HPDE6-E6E7 (cell line): ENCODE measurements at regions not wholly inside any gene's neighbourhood (a gene's known extent, or its start where the extent isn't known, plus 50 kb on each side); places are given as distances from the start of the nearest gene placed in this dataset.

Source experiments
- DNase-seq: peaks from one replicate; pipeline ENCODE4 v3.0.0; 2011; ENCODE audit warnings: missing footprints; ENCODE audit errors: extremely low spot score

DNA sequence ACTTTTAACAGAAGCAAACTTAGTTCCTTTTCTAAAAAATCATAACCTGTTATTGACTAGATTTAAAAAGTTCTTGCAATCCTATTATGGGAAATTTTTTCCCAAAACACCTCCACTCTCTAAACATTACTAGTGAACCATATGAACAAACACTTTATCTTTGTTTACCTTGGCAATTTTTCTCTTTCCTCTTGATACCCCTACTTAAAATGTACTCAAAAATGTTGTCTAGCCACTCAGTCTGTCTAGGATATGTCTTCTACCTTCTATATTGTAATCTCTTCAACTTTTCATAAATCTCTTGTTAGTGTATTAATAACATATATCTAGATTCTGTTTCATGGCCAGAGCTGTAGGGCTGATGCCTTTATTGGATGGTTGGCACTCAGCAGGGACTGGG lies 630.0 kb upstream of the GRM3 start:
- DNase-seq, result no peak

DNA sequence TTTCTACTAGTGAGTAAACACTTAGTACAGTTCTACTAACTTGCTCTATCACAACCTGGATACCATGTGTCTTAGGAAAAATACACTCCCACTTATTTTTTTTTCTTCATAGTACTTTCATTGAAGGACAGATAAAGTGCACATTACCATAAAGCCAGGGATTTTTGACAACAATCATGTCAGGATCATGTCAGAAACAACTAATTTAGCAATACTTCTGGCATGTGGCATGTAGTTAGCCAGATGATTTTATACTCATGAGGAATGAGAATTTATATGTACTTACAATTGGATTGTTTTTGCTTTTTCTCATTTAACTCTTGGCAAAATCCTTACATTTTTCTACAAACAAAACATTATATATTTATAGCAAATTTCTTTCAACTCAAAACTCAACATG lies 630.7 kb upstream of the GRM3 start:
- DNase-seq, result no peak

DNA sequence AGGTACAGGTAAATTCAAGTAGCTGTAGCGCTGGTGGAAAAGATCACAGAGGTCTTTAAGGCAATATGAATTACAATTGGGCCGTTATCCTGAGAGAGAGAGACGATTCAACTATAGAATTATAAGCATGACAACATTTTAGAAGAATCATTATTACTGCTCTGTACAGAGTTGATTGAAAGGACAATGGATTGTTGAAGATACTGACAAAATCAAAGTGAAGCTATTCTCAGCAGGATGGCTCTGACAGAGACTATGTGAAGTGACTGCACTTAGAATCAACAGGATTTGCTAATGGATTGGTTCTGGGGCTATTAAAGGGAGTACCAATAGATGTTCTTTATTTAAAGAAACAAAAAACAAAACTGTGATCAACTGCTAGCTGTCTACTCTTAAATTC lies 634.8 kb upstream of the GRM3 start:
- DNase-seq, result no peak

DNA sequence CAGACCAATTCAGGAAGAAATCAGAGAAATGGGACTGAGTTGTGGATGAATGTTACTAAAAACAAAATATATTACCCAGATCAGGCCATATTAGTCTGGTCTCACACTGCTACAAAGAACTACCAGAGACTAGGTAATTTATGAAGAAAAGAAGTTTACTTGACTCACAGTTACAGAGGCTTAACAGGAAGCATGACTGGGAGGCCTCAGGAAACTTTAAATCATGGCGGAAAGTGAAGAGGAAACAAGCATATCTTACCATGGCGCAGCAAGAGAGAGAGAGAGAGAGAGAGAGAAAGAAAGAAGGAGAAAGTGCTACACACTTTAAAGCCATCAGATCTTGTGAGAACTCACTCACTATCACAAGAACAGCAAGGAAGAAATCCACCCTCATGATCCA lies 636.8 kb upstream of the GRM3 start:
- no peak for DNase-seq

DNA sequence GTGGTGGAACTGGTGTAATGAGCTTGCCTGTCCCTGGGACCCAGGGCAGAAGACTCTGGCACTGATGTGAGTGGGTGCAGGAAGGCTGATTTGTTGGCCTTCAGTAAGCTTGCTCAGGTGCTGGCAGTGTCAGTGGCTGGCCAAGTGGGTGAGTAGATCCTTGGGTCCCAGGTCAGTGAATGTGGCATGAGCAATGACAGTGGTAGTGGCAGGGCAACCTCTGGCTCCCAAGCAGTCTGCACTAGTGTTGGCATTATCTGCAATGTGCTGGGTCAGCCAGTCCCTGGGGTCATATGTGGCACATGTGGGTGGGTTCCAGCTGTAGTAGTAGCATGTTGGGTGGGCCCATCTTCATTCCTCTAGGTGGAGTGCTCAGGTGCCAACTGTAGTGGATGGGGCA lies 640.9 kb upstream of the GRM3 start:
- no peak for DNase-seq

DNA sequence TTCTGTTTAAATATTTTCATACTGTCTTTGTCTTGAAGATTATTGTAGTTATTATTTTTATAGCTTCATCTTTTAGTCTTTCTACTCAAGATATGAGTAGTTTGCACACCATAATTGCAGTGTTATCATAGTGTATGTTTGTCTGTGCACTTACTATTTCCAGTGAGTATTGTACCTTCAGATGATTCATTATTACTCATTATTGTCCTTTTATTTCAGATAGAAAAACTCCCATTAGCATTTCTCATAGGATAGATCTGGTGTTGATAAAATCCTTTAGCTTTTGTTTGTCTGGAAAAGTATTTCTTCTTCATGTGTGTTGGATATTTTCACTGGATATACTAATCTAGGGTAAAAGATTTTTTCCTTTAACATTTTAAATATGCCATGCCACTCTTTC lies 646.2 kb upstream of the GRM3 start:
- DNase-seq, result no peak

DNA sequence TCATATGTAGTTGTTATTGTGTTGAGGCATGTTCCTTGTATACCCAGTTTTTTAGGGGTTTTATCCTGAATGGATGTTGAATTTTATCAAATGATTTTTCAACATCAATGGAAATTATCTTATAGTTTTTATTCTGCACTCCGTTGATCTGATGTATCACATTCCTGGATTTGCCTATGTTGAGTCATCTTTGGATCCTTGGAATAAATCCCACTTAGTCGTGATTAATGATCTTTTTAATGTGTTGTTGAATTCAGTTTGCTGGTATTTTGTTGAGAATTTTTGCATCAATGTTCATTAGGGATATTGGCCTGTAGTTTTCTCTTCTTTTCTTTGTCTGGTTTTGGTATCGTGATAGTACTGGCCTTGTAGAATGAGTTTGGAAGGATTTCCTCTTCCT lies 648.6 kb upstream of the GRM3 start:
- DNase-seq, result no peak

DNA sequence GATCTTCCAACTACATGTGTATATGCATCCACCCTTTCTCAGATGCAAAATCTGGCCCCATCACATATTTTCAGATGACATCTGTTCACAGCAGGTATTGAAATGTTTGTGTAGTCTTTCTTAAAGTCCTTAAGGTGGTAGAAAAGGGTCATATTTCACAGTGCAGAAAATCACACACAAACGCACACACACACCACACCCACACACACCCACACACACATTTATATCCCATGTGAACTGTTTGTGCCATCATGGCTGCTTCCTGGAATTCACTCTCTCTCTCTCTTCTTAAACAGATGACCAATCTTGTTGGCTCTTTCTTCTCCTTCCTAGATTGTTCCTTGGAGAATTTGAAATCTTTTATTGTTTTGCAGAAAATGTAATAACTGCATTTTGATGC lies 663.0 kb upstream of the GRM3 start:
- no peak for DNase-seq

DNA sequence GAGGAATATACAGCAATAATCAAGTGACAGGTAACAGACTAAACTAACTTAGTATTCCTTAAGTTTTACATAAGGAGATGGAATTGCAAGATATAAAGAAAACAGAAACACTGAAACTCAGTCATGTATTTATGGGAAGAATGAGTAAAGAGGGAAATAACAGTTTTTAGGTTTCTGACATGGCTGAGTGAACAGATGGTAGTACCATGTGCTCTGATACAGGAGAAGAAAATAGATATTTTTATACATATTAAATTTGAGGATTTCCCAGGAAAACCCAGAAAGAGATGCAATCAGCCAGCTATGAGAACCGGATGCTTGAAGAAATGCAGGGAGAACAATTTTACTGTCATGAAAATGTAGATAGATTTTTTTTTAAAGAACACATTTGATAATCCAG lies 669.5 kb upstream of the GRM3 start:
- no peak for DNase-seq

DNA sequence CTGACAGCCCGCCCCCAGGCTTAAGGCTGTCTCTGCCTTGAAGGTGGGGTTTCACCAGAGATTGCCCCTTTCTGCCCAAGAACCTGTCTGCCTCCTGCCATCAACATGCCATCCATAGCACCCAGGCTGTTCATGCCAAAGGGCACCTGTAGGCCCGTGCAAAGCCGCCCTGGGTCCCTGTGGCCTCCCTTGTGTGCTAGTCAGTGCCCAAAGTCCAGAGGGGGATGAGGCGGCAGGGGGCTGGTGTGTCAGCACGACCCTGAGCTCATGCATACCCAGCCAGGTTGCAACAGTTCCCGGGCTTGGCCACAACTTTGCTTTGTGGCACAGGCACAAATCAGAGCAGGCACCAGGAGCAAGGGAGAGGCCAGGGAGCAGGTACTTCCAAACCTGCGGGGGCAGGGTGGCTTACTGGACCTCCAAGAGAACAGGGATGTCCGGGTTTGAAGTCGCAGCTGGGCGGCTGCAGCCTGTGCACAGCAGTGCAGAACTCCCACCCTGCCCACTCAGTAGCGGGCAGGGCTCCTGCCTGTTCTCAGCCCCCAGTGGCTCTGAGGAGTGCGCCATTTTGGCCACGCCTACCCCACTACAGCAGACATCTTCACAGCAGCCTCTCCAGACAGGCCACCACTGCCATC lies 671.1 kb upstream of the GRM3 start:
- DNase-seq, result no peak

DNA sequence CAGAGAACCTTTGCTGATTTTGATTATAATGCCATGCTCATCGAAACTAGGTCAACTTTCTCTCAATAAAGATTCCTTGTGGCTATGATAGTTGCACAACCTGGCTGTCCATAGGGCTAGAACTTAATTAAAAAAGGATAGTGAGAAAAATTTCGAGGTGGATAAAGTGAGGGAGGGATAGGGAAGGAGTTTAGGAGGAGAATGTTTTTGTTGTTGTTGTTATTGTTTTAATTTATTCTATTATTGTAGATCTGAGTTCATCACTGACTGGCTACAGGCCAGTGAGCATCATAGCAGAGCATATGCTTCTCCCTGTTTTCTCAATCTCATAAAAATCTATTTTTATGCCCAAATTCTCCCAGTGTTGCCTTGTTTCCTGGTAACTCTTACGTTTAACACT lies 688.7 kb upstream of the GRM3 start:
- DNase-seq, result no peak

DNA sequence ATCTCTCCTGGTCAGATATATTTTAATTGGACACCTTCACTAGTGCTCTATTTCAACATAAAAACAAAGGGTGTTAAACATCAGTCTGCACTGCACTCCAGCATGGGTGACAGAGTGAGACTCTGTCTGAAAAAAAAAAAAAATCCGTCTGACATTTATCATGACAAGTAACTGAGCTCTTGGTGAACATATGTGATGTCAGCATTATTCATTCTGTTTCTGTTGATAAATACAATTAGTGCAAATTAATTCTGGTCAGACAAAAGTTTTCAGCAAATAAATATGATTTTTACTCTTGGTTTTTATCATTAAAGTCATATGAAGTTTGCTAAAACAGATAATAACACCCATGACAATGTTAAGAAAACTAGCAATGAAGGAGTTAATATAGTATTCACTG lies 692.8 kb upstream of the GRM3 start:
- DNase-seq, result no peak

DNA sequence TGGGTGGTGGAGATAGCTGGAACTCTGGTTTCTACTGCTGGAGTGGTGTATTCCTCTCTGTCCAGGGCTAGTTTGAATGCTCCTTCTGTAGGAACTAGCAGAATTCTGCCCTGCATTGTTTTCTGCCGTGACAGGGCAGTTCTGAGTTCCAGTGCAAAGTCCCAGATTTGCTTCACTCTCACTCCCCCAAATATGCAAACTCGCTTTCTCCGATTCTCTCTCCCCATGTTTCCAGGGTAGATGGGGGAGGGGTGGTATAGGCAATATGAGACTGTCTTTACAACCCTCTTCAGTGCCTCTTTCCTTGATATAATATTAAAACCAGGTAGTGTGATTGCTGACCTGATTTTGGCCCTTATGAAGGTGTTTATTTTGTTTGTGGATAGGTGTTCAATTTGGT lies 693.3 kb upstream of the GRM3 start:
- no peak for DNase-seq

DNA sequence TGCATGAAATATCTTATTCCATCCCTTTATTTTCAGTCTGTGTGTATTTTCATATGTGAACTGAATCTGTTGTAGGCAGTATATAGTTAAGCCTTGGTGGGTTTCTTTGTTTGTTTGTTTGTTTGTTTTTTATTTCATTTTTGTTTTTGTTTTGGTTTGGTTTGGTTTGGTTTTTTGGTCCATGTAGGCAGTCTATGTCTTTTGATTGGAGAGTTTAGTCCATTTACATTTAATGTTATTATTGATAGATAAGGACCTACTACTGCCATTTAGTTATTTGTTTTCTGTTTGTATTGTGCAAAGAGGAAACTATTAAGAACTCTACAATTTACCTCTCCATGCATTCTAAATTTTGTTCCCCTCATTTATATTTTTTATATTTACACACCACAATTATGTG lies 695.9 kb upstream of the GRM3 start:
- no peak for DNase-seq

DNA sequence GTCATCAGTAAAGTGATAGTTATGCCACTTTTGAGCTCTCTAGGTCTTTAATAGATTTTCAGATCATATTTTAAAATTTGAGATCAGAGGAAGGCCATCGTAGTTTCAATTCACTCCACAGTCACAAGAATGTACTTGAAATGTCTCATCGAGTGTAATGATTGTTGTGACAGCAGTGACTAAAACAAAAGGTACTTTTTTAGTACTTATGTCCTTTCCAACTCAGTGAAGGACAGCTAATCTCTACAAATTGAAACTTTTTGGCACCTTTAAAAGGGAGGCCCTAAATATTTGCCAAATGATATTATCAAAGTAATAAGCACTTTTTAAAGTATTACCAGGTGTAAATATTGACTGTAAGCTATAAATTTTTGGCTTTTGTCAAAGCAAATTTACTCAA lies 702.9 kb upstream of the GRM3 start:
- DNase-seq, result no peak

DNA sequence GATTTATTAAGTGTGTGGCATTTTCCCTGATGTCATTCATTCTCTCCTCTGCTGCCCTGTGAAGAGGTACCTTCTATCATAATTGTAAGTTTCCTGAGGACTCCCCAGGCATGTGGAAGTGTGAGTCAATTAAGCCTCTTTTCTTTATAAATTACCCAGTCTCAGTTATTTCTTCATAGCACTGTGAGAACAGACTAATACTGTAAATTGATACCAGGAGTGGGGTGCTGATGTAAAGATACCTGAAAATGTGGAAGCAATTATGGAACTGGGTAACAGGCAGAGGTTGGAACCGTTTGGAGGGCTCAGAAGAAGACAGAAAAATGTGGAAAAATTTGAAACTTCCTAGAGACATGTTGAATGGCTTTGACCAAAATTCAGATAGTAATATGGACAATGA lies 711.8 kb upstream of the GRM3 start:
- no peak for DNase-seq

DNA sequence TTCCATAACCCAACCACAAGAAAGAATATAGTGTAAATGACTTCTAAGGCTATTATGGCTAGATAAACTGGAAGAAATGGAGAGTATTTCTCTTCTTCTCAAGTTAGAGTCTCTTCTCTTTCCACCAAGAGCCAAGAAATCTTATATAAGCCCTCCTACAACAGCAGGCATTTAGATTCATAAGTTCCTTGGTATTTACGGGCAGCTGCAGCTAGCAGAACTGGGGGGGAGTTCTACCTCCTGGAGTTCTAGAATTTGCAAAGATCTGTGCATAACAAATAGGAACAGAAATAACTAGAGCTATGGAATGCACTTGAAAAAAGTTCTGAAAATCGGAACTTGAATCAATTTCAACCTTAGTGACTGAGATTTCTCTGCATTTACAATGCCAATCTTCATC lies 715.2 kb upstream of the GRM3 start:
- no peak for DNase-seq

DNA sequence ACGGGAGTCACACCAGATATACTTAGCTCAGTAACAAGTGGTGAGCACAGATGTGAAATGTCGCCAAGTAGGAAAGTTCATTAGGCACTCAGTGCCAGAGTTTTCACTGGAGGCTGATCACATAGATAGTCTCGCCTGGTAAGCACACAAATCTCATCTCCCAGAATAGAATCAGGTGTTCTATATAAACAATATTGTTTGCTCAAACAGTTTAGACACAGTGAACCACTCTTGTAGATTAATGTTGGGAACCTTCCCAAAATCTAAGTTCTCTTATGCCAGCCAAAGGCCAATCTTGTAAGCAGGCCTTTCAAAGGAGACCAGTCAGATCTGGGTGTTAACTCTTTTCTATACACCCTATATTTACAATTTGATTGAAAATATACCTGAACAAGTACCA lies 716.5 kb upstream of the GRM3 start:
- no peak for DNase-seq

DNA sequence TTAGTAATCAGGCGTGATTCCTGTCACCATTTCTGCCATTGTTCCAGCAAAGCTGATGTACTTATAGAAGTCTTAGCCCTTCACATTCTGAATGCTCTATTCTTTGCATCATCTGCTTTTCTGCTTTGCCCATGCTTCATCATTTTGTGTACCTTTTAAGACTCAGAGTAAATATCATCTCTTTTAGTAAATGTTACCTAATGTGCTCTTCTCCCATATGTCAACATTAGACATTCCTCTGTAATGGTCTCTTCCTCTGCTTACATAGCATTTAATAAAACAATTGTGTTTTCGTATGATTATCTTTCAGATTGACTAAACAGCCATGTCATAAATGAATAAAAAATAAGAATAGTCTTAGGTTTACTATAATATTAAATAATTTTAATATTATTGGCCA lies 719.6 kb upstream of the GRM3 start:
- DNase-seq, result no peak

DNA sequence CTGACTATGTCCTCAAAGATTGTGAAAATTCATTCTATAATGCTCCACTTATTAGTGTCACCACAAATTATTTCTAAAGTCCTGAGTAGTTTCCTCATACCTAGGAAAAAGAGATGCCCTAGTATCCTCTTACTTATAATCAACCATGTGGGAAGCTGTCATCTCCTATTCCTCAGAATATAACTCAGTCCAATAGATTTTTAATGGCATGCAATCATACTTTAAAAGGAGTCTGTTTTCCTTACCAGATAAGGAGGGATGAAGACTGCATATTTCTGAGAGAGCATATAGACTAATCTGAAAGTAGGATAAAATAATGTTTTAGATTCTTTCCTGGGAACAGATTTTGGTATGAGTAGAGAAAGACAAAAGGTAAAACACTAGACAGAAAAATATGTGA lies 727.7 kb upstream of the GRM3 start:
- DNase-seq, result no peak

DNA sequence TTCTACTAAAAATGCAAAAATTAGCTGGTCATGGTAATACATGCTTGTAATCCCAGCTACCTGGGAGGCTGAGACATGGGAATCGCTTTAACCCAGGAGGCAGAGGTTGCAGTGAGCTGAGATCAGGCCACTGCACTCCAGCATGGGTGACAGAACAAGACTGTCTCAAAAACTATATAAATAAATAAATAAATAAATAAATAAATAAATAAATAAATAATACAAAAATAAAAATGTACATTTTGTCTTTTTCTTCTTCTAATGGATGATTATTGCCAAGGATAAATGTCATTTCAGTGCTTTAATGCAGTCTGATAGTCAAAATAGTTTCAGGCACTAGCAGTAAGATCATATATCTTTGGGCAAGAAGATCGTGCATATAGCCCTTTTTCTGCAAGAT lies 727.6 kb upstream of the SEMA3D start:
- DNase-seq, result no peak

DNA sequence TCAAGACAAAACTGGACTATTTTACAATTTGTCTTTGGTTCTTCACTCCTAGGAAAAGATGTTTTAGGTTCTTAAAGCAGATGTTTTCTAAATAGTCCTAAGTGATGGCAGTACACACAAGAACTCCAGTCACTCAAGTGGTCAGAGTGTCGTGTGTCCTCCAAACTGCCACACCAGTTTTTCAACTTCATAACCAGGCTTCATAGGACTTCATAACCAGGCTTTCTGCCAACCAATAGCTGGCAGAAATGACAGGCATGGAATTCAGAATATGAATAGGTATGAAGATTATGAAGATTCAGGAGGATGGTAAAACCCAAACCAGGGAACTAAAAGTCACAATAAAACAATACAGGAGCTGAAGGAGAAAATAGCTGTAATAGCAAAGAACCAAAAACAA lies 721.2 kb upstream of the SEMA3D start:
- no peak for DNase-seq

DNA sequence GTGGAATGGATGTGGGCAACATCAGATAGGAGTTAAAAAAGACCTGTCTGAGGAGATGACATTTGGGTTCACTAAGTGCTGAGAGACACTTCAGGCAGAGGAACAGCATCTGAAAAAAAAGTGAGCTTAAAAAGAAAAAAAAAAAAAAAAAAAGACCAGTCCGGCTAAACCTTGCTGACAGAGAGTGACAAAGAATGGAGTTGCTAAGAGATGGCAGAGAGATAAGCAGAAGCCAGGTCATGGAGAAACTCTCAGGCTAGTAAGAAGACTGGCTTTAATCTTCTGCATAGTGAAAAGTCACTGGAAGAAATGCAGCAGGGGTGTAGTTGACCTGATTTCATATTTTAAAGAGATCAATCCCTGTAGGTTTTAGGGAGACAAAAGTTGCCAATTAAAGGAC lies 711.1 kb upstream of the SEMA3D start:
- no peak for DNase-seq

DNA sequence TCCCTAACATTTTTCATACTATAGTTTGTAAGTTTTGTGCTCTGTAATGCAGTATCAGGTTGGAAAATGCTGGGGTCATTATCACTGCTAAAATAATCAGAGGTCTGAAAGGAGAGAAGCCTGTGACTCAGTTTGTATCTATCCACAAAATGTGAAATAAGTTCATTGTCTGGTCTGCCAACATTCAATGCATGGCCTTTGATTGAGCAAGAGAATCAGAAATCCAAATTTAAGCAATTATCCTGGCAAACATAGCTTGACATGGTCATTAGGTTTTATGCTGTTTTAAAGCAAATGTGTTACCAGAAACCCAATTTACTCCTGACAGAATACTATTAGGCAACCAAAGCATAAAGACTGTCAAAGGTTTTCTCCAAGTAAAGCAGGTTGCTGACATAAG lies 709.7 kb upstream of the SEMA3D start:
- no peak for DNase-seq

DNA sequence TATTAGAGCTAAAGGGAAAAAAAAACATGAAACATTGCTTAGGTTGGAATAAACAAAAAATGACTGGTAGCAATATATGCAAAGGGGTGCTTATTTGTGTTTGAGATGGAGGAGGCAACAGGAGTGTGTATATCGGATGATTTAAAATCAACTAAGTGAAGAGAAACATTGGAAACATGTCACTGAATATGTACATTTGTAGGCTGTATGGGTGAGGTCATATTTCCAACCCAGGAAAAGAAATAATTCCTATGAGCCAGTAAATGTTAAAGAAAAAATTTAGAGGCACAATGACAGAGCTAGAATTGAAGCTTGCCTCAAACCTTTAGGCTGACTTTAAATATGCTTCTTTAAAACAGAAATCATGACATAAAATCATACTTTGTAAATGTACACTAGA lies 709.0 kb upstream of the SEMA3D start:
- DNase-seq, result no peak
